Thyroid gland (tissue), 4 donors: ENCODE measurements at regions not wholly inside any gene's neighbourhood (a gene's known extent, or its start where the extent isn't known, plus 50 kb on each side); places are given as distances from the start of the nearest gene placed in this dataset.

ENCODE experiments used
- DNase-seq, 2 donors: peaks; one replicate each; pipeline ENCODE4 v3.0.0-alpha.2; 2019
- H3K27ac ChIP-seq, 3 donors: fragments of 200-600 bp; sonication (generic); 1 replicate in 2 of 3; 2 replicates in 1 of 3; pipeline ENCODE4 v1.5.1; 2016 to 2019; ENCODE audit warnings: mild to moderate bottlenecking in 1 of 3, moderate library complexity in 1 of 3
- H3K27me3 ChIP-seq: fragments of 200-600 bp; sonication (generic); one replicate; pipeline ENCODE4 v1.5.1; 2019
- H3K36me3 ChIP-seq, 2 donors: fragments of 200-600 bp; sonication (generic); one replicate each; pipeline ENCODE4 v1.5.1; 2016 to 2019
- H3K4me1 ChIP-seq, 2 donors: fragments of 200-600 bp; sonication (generic); one replicate each; pipeline ENCODE4 v1.5.1; 2017 to 2019
- H3K4me3 ChIP-seq, 3 donors: fragments of 200-600 bp; sonication (generic); replicated peaks in 1 of 3; 1 replicate in 2 of 3; 2 replicates in 1 of 3; pipeline ENCODE4 v1.5.1; 2016; ENCODE audit warnings: mild to moderate bottlenecking in 1 of 3
- H3K9me3 ChIP-seq: fragments of 200-600 bp; sonication (generic); one replicate; pipeline ENCODE4 v1.5.1; 2017
- POLR2A ChIP-seq, 2 donors: fragments of 450-650 bp; IDR thresholded peaks; one replicate each; pipeline ENCODE4 v1.6.1; 2017; ENCODE audit warnings: antibody characterized with exemption in 2 of 2, mild to moderate bottlenecking in 2 of 2, moderate library complexity in 1 of 2
- WGBS, 2 donors: methylation state at CpG; one replicate each; pipeline ENCODE4 v1.1.5; 2017; 5-methylcytosine and 5-hydroxymethylcytosine counted together
- intact Hi-C: fragments of 100-400 bp; cut with DNase I; formaldehyde crosslinking; loops from one replicate; pipeline ENCODE4 v1.15.1; 2023
- TF ChIP-seq, protein P1 (sequence below), 6 experiments: fragments of 200-600 bp in 3 of 6; fragments of 450-650 bp in 3 of 6; sonication (generic) in 3 of 6; IDR thresholded peaks; one replicate each; pipeline ENCODE4 v1.5.1; 2016 to 2019; ENCODE audit warnings: antibody characterized with exemption in 6 of 6, mild to moderate bottlenecking in 2 of 6, inconsistent platforms in 1 of 6, moderate library complexity in 1 of 6

DNA sequence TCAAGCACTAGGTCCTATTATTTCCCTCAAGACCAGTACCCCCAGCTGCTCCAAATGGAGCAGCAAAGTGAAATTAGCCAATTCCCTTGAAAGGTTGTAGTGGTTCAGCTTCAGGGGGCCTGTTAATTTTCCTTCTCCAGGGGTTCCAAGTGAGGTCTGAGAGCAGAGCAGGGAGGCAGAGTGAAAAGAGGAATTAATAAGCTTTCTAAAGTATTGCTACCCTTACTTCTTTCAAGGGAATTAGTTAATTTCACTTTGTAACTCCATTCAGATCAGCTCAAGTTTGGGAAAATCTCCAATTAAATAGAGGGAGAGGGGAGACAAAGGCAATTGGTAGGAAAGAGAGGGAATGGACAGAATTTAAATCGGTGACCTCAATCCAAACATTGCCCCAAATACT lies 78.7 kb upstream of the SLC7A11 start:
- intact Hi-C loops: no loop called here
- Histone ChIP-seq H3K36me3 (no peaks in the 10 kb centered on the region), H3K4me3 (no peak overlapping the region), H3K9me3 (no peaks in the 10 kb centered on the region), H3K27ac (no peak overlapping the region), H3K4me1 (no peaks in the 10 kb centered on the region), H3K27me3 (no peaks in the 10 kb centered on the region)
- WGBS, 2 donors: 89 to 93% methylated on average over 1 of the region's 1 CpG
- DNase-seq: no peak
- TF ChIP-seq, protein P1, sequence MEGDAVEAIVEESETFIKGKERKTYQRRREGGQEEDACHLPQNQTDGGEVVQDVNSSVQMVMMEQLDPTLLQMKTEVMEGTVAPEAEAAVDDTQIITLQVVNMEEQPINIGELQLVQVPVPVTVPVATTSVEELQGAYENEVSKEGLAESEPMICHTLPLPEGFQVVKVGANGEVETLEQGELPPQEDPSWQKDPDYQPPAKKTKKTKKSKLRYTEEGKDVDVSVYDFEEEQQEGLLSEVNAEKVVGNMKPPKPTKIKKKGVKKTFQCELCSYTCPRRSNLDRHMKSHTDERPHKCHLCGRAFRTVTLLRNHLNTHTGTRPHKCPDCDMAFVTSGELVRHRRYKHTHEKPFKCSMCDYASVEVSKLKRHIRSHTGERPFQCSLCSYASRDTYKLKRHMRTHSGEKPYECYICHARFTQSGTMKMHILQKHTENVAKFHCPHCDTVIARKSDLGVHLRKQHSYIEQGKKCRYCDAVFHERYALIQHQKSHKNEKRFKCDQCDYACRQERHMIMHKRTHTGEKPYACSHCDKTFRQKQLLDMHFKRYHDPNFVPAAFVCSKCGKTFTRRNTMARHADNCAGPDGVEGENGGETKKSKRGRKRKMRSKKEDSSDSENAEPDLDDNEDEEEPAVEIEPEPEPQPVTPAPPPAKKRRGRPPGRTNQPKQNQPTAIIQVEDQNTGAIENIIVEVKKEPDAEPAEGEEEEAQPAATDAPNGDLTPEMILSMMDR (IDR thresholded peaks at IDR 0.05): no peak
- TF ChIP-seq POLR2A (IDR thresholded peaks at IDR 0.05): no peak

DNA sequence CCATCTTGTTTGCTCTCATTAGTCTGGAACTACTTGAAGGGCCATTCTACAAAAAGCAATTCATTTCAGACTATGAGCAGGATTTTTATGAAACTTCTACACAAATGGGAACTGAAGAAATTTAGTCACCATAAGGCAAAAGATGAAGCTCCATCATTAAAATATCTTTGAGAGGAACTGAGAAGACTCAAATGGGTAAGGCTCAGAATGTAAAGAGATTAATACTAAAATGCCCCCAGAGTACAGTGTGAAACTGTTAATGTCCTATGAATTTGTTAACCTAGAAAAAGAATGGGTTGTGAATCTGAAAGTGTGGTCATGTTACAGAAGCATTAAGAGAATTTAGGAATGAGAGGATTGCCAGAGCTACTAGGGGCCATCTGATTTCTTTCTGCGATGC lies 77.9 kb upstream of the SLC7A11 start:
- no peaks in the 10 kb centered on the region for H3K36me3 ChIP-seq
- no peak for TF ChIP-seq POLR2A (IDR thresholded peaks at IDR 0.05)
- TF ChIP-seq, protein P1 (IDR thresholded peaks at IDR 0.05): no peak
- no peaks in the 10 kb centered on the region for H3K27me3 ChIP-seq
- intact Hi-C loops: no loop called here
- DNase-seq: no peak
- H3K4me1 ChIP-seq: no peaks in the 10 kb centered on the region
- H3K27ac ChIP-seq: no peak overlapping the region
- no peaks in the 10 kb centered on the region for H3K9me3 ChIP-seq
- H3K4me3 ChIP-seq: no peak overlapping the region
- WGBS, 2 donors: 86 to 88% methylated on average over 1 of the region's 1 CpG

DNA sequence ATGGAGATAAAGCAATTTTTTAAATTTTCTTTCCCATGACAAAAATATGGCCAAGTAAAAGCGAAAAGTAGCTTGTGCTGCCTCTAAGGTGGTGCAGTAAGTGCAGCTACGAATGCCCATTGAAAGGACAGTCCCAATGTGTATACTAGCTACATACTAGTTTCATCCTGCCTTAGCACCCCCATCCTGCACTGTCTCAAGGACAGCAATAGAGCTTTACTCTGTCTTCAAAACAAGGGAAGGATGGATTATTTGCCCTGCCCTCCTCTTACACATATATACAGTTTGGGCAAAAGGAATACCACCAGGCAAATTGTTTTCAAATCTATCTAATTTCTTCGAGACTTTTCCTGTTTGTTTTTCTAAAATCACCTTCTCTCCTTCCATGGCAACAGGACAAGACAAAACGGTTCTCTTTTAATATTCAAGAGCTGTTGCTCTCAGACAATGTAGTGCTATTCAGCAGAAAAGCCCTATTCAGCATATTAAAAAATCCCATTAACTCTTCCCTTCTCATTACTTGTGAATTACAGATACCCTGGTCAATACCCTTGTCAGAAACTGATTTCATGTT lies 75.1 kb upstream of the SLC7A11 start:
- intact Hi-C loops: no loop called here
- H3K4me1 ChIP-seq: no peaks in the 10 kb centered on the region

DNA sequence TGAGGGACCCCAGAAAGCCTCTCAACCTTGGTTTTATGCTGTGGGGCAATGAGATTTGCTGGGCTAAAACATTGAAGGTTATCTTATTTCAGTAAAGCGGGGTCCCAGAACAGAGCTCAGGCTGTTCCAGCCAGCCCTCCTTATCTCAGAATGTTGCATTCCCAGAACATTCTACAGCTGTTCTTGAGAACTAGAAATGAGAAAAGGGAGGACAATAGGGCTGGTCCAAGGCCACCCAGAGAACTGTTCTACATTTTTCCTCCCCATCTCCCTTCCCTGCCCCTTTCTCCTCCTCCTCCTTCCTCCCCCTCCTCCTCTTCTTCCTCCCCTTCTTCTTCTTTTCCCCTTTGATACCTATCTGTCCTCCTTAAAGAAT lies 70.4 kb upstream of the SLC7A11 start:
- Histone ChIP-seq H3K36me3 (no peaks in the 10 kb centered on the region), H3K27me3 (no peaks in the 10 kb centered on the region), H3K9me3 (no peaks in the 10 kb centered on the region), H3K4me3 (no peak overlapping the region), H3K27ac (no peak overlapping the region), H3K4me1 (no peaks in the 10 kb centered on the region)
- DNase-seq: no peak
- TF ChIP-seq, protein P1 (IDR thresholded peaks at IDR 0.05): no peak
- no peak for TF ChIP-seq POLR2A (IDR thresholded peaks at IDR 0.05)
- 75 to 100% methylated on average over 1 of the region's 1 CpG for WGBS, 2 donors
- intact Hi-C loops: no loop called here

More for the DNA sequence above, 75.1 kb upstream of the SLC7A11 start:
- Histone ChIP-seq H3K9me3 (no peaks in the 10 kb centered on the region), H3K36me3 (no peaks in the 10 kb centered on the region), H3K27ac (no peak overlapping the region), H3K4me3 (no peak overlapping the region), H3K27me3 (no peaks in the 10 kb centered on the region)
- 67 to 74% methylated on average over 4 of the region's 4 CpGs for WGBS, 2 donors
- no peak for DNase-seq
- no peak for TF ChIP-seq POLR2A (IDR thresholded peaks at IDR 0.05)
- TF ChIP-seq, protein P1 (IDR thresholded peaks at IDR 0.05): no peak

DNA sequence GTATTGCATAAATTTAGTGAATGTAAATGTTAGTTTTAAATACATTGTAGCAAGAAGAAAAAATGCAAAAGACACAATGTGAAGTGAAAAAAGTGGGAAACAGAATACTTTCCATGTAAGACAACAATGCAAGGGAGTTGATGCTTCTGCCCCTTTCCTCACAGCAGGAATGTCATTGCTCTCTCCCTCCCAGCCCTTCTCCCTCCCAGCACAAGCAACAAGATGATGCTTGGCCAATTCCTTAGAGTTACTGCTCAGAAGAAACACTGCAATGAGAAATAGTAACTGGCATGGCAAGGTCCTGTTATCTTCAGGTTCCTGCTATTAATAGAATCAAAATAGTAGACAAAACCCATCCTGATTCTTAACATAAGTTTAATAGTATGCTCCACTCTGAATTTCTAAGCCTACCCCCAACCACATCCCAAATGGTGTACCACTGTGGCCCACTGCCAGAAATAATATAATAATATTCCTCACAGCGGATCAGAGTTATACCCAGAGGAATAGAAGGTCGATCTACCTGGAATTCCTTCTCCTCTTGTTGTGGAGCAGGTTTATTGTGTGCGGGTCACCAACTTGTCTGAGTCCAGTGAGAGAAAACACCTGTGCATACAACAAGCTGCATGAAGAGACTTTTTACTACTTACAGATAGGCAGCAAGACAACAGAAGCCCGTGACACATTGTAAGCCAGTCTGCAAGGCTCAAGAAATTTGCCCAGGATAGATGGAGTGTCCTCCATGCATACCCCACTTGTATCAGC lies 69.8 kb upstream of the SLC7A11 start:
- no peak overlapping the region for H3K27ac ChIP-seq
- H3K4me1 ChIP-seq: no peaks in the 10 kb centered on the region
- no peak overlapping the region for H3K4me3 ChIP-seq
- 70 to 71% methylated on average over 4 of the region's 4 CpGs for WGBS, 2 donors
- H3K36me3 ChIP-seq: no peaks in the 10 kb centered on the region
- intact Hi-C loops: no loop called here
- no peak for DNase-seq
- no peak for TF ChIP-seq POLR2A (IDR thresholded peaks at IDR 0.05)
- TF ChIP-seq, protein P1 (IDR thresholded peaks at IDR 0.05): no peak
- H3K9me3 ChIP-seq: no peaks in the 10 kb centered on the region
- no peaks in the 10 kb centered on the region for H3K27me3 ChIP-seq
